ENCODE measurements at regions not wholly inside any gene's neighbourhood (a gene's known extent, or its start where the extent isn't known, plus 50 kb on each side); places are given as distances from the start of the nearest gene placed in this dataset.

- TF ChIP-seq YY1 (IDR thresholded peaks at IDR 0.05; ENCODE audit: insufficient read depth, insufficient read length) (no peak), ZNF274 (IDR thresholded peaks at IDR 0.05; ENCODE audit: low read depth, low read length) (no peak), SUZ12 (IDR thresholded peaks at IDR 0.05; ENCODE audit: extremely low read depth, insufficient read depth, insufficient read length) (no peak)
Observed at GRCh38 chr16:17984810-17985209, 351.7 kb downstream of the NPIPA8 start.
